ENCODE measurements at regions not wholly inside any gene's neighbourhood (a gene's known extent, or its start where the extent isn't known, plus 50 kb on each side); places are given as distances from the start of the nearest gene placed in this dataset.

DNA sequence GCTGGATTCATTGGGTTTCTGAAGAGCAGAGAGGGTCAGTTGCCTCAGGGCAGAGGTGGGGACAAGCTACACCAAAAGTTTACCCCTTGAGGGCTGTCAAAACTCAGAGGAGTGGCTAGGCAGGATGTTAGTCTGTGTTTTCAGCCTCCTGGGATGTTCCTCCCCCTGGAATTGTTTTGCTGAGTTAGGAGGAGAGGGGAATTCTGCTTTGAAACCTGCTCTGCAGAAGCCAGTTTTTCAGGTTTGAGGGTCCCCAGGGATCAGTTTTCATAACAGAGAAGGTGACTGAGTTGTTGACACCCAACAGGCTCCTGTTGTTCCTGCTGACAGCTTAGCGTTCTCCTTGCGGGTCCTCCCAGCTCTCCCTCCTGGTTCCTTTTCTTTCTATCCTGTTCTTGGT lies 121.9 kb upstream of the TMTC4 start:
- no peak overlapping the region for H3K4me3 ChIP-seq (ENCODE audit: low read length)
- no peak for DNase-seq (ENCODE audit: low read depth)
- TF ChIP-seq, protein P1, sequence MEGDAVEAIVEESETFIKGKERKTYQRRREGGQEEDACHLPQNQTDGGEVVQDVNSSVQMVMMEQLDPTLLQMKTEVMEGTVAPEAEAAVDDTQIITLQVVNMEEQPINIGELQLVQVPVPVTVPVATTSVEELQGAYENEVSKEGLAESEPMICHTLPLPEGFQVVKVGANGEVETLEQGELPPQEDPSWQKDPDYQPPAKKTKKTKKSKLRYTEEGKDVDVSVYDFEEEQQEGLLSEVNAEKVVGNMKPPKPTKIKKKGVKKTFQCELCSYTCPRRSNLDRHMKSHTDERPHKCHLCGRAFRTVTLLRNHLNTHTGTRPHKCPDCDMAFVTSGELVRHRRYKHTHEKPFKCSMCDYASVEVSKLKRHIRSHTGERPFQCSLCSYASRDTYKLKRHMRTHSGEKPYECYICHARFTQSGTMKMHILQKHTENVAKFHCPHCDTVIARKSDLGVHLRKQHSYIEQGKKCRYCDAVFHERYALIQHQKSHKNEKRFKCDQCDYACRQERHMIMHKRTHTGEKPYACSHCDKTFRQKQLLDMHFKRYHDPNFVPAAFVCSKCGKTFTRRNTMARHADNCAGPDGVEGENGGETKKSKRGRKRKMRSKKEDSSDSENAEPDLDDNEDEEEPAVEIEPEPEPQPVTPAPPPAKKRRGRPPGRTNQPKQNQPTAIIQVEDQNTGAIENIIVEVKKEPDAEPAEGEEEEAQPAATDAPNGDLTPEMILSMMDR (conservative IDR thresholded peaks at IDR 0.05; ENCODE audit: low read length), result no peak

DNA sequence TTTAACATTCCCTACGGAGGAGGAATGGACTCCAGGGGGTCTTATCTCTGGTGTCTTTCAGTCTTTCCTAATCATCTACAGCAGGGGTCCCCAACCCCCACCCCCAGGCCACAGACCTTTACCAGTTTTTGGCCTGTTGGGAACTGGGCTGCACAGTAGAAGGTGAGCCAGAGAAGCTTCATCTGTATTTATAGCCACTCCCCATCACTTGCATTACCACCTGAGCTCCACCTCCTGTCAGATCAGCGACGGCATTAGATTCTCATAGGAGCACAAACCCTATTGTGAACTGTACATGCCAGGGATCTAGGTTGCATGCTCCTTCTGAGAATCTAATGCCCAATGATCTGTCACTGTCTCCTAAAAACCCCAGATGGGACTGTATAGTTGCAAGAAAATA lies 120.0 kb upstream of the TMTC4 start:
- no peak for DNase-seq (ENCODE audit: low read depth)
- TF ChIP-seq, protein P1 (conservative IDR thresholded peaks at IDR 0.05; ENCODE audit: low read length), result no peak
- no peak overlapping the region for H3K4me3 ChIP-seq (ENCODE audit: low read length)

DNA sequence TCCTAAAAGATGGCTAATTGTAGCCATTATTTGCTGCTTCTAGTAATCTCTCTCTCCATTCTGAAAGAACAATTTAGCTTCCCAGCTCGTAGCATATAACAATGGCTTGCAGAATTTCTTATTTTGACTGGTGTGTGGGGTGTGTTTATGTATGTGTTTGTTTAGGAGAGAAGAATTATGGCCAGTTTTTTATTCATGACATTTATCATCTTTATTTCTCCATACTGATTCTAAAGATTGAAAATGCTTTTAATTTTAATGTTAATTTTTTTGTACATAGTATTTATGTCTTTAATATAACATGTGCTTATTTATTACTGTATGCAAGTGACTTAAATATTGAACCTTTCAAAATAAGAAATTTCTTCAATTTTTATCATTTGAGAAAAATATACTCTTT lies 115.8 kb upstream of the TMTC4 start:
- DNase-seq (ENCODE audit: low read depth), result no peak
- H3K4me3 ChIP-seq (ENCODE audit: low read length), result no peak overlapping the region
- TF ChIP-seq, protein P1 (conservative IDR thresholded peaks at IDR 0.05; ENCODE audit: low read length), result no peak

DNA sequence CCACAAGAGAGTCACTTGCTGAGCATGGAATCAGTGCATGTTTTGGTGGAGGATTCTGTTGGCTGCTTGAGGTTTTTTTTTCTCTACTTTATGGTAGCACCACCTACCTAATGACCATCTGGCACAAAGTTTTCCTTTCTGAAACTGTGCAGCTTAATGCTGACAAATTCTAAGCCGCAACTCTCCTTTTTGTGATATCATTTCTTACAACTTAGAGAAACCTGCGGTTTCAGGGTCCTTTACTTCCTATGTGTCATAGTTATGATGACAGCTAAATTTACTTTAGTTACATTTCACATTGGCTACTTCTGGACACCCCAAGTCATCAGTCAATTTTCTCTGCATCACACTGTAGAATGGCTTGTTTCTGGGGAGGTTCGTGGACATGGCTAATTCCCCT lies 115.4 kb upstream of the TMTC4 start:
- DNase-seq (ENCODE audit: low read depth), result no peak
- no peak overlapping the region for H3K4me3 ChIP-seq (ENCODE audit: low read length)
- TF ChIP-seq, protein P1 (conservative IDR thresholded peaks at IDR 0.05; ENCODE audit: low read length), result no peak

DNA sequence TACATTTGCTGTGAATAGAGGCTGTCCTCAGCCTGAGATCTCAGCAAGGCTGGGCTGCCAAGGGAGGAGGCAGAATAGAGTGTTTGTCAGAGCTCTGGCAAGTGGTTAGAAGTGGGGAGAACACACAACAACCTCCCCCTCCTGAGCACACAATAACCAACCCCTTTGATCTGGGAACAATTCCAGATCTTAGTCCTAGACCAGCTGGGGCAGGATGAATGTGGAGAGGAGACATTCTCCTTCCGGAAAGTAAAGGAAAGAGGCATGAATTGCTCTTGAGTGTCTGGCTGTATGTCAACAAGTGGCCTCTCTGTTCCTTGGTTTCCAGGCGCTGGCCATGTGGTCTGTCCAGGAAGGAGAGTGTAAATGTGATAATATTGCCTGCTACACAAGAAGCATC lies 114.9 kb upstream of the TMTC4 start:
- TF ChIP-seq, protein P1 (conservative IDR thresholded peaks at IDR 0.05; ENCODE audit: low read length), result no peak
- peak; percentile 7 for DNase-seq (ENCODE audit: low read depth)
- no peak overlapping the region for H3K4me3 ChIP-seq (ENCODE audit: low read length)

DNA sequence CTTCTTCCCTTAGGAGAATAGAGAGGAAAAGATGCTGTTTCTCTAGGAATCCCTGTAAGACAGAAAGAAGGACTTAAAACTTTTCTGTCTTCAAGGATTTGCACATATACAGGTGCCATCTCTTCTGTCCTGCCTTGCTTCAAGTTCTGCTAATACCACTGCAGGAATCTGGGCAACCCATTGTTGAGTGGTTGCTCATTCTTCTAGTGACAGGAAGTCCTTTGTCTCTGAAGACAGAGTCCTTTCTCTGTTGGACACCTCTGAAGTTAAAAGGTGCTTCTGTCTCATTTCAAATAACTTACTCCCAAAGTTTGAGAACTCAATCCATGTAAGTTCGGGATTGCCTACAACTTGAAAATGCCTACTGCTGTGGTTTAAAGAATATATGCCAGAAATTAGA lies 114.4 kb upstream of the TMTC4 start:
- no peak overlapping the region for H3K4me3 ChIP-seq (ENCODE audit: low read length)
- DNase-seq (ENCODE audit: low read depth), result no peak
- TF ChIP-seq, protein P1 (conservative IDR thresholded peaks at IDR 0.05; ENCODE audit: low read length), result no peak

DNA sequence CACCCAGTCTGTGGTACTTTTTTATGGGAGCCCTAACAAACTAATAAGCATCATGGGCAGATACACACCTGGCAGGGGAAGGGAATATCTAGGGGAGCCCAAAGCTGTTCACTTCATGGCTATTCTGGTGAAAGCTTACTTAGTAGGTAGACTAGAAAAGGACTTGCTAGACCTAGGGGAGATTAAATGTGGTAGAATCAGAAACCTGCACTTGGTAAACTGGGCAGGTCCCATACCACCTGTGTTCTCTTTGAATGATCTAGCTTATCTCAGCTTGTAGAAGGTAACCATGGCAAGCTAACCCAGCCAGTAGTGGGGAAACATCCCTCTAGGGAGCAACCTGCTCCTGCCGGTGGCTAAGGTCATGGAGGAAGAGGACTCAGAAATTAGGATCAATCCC lies 113.9 kb upstream of the TMTC4 start:
- H3K4me3 ChIP-seq (ENCODE audit: low read length), result no peak overlapping the region
- TF ChIP-seq, protein P1 (conservative IDR thresholded peaks at IDR 0.05; ENCODE audit: low read length), result no peak
- DNase-seq (ENCODE audit: low read depth), result no peak

Data from AG10803 (cell line).